Posterior vena cava (tissue), 2 donors: ENCODE measurements at regions not wholly inside any gene's neighbourhood (a gene's known extent, or its start where the extent isn't known, plus 50 kb on each side); places are given as distances from the start of the nearest gene placed in this dataset.
"Not testable (repeated sequence)": the region's sequence is repeated elsewhere in the genome, so short reads cannot be mapped to it uniquely, and the experiment has no call there.

Experiments
- DNase-seq: peaks from one replicate; pipeline ENCODE4 v3.0.0-alpha.2; 2020; ENCODE audit warnings: low spot score
- intact Hi-C, 2 donors: fragments of 100-400 bp; cut with DNase I; formaldehyde crosslinking; loops; one replicate each; pipeline versions ENCODE4 v1.14.1 to v1.14.2; 2022 to 2023
- donor health status: DM: yes; HTN: yes; CAD: no.
- donor health status: DM: yes; HTN: yes; CAD: no.

- DNase-seq, intact Hi-C loops: not testable (repeated sequence)
These were observed 72.7 kb downstream of the TMEM121 start for GRCh38 chr14:105598925-105599586.

- intact Hi-C loops, DNase-seq: not testable (repeated sequence)
These were observed 74.0 kb downstream of the TMEM121 start for GRCh38 chr14:105600195-105600938.

- intact Hi-C loops = no loop called here
- no peak for DNase-seq
These were observed 74.6 kb downstream of the TMEM121 start for GRCh38 chr14:105600939-105601359.

GRCh38 chr14:105601360-105602242 is 75.2 kb downstream of the TMEM121 start:
- intact Hi-C loops = no loop called here
- no peak for DNase-seq

GRCh38 chr14:105602243-105602750 is 75.9 kb downstream of the TMEM121 start:
- intact Hi-C loops = no loop called here
- DNase-seq = no peak

- intact Hi-C loops = no loop called here
- no peak for DNase-seq
These were observed 76.7 kb downstream of the TMEM121 start for GRCh38 chr14:105602799-105603793.

GRCh38 chr14:105604531-105605463 is 78.4 kb downstream of the TMEM121 start:
- DNase-seq, intact Hi-C loops: not testable (repeated sequence)

GRCh38 chr14:105605464-105606304 is 79.3 kb downstream of the TMEM121 start:
- intact Hi-C loops = no loop called here
- DNase-seq = peak; percentile 78

- peak; percentile 41 for DNase-seq
- intact Hi-C loops = not testable (repeated sequence)
These were observed 80.1 kb downstream of the TMEM121 start for GRCh38 chr14:105606305-105606975.

GRCh38 chr14:105607025-105607424 is 80.6 kb downstream of the TMEM121 start:
- intact Hi-C loops = not testable (repeated sequence)
- peak; percentile 69 for DNase-seq

- intact Hi-C loops = loop anchor here in 1 of 2 donors (5.0 kb wide), 1 partner anchor 147 kb away; no protein-coding TSS in a partner anchor
- not testable (repeated sequence) for DNase-seq
These were observed 88.6 kb downstream of the TMEM121 start for GRCh38 chr14:105614987-105615386.

GRCh38 chr14:105615986-105616801 is 89.8 kb downstream of the TMEM121 start:
- intact Hi-C loops = loop anchor here in 1 of 2 donors (5.0 kb wide), 1 partner anchor 146 kb away; no protein-coding TSS in a partner anchor
- DNase-seq = not testable (repeated sequence)

- intact Hi-C loops = loop anchor here in 1 of 2 donors (5.0 kb wide), 1 partner anchor 146 kb away; no protein-coding TSS in a partner anchor
- no peak for DNase-seq
These were observed 90.4 kb downstream of the TMEM121 start for GRCh38 chr14:105616802-105617192.

GRCh38 chr14:105617201-105617777 is 90.9 kb downstream of the TMEM121 start:
- intact Hi-C loops = loop anchor here in 1 of 2 donors (5.0 kb wide), 1 partner anchor 145 kb away; no protein-coding TSS in a partner anchor
- DNase-seq = no peak
